Liver (tissue), 3 donors: ENCODE measurements at regions not wholly inside any gene's neighbourhood (a gene's known extent, or its start where the extent isn't known, plus 50 kb on each side); places are given as distances from the start of the nearest gene placed in this dataset.

Experiments
- EGR1 ChIP-seq, 2 donors: IDR thresholded peaks; 2 replicates each; pipeline ENCODE4 v1.6.1; 2016 to 2018; ENCODE audit warnings: antibody characterized with exemption in 2 of 2, low read depth in 2 of 2
- GABPA ChIP-seq, 2 donors: IDR thresholded peaks in 1 of 2; conservative IDR thresholded peaks in 1 of 2; 2 replicates each; pipeline ENCODE4 v1.6.1; 2016; ENCODE audit warnings: antibody characterized with exemption in 2 of 2, mild to moderate bottlenecking in 1 of 2, moderate library complexity in 1 of 2
- MAX ChIP-seq: IDR thresholded peaks from 2 replicates; pipeline ENCODE4 v1.6.1; 2016; ENCODE audit warnings: antibody characterized with exemption
- NR2F2 ChIP-seq: IDR thresholded peaks from 2 replicates; pipeline ENCODE4 v1.6.1; 2016; ENCODE audit warnings: antibody characterized with exemption
- RAD21 ChIP-seq, 2 donors: IDR thresholded peaks; 2 replicates each; pipeline ENCODE4 v1.6.1; 2016; ENCODE audit warnings: antibody characterized with exemption in 2 of 2, mild to moderate bottlenecking in 2 of 2
- SP1 ChIP-seq: IDR thresholded peaks from 2 replicates; pipeline ENCODE4 v1.6.1; 2018; ENCODE audit warnings: antibody characterized with exemption, mild to moderate bottlenecking
- TAF1 ChIP-seq: conservative IDR thresholded peaks from 2 replicates; pipeline ENCODE4 v1.6.1; 2016; ENCODE audit warnings: antibody characterized with exemption, mild to moderate bottlenecking
- YY1 ChIP-seq: IDR thresholded peaks from 2 replicates; pipeline ENCODE4 v1.6.1; 2016; ENCODE audit warnings: antibody characterized with exemption, mild to moderate bottlenecking
- TF ChIP-seq, protein P1 (sequence below): fragments of 150-350 bp; IDR thresholded peaks from 2 replicates; pipeline ENCODE4 v1.5.1; 2017; ENCODE audit warnings: improper control_type of control experiment, low read depth, low read length; ENCODE audit not compliant: missing input control
- TF ChIP-seq, protein P2 (sequence below): IDR thresholded peaks from 2 replicates; pipeline ENCODE4 v1.6.1; 2016; ENCODE audit warnings: antibody characterized with exemption, mild to moderate bottlenecking
- TF ChIP-seq, protein P3 (sequence below): IDR thresholded peaks from 2 replicates; pipeline ENCODE4 v1.6.1; 2016; ENCODE audit warnings: antibody characterized with exemption
- donor health status: healthy.
- donor health status: healthy.

DNA sequence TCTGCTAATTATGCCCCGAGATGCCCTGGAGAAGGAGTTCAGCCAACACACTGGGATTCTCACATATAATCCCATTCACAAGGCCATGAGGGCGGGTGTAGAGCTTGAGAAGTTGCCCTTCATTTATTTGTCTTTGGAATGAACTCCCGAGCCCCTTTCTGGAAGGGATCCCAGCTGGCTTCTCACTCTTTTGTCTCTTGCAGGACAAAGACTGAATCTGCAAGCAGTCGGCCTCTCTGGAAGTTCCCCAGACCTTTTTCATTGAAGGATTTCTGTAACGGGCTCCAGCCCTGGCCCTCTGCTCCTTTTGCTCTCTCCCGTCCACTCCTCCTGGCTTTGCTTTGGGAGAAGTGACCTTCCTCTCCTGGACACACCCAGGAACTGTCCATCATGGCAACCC is 163.3 kb upstream of the SFSWAP start:
- TF ChIP-seq, protein P1, sequence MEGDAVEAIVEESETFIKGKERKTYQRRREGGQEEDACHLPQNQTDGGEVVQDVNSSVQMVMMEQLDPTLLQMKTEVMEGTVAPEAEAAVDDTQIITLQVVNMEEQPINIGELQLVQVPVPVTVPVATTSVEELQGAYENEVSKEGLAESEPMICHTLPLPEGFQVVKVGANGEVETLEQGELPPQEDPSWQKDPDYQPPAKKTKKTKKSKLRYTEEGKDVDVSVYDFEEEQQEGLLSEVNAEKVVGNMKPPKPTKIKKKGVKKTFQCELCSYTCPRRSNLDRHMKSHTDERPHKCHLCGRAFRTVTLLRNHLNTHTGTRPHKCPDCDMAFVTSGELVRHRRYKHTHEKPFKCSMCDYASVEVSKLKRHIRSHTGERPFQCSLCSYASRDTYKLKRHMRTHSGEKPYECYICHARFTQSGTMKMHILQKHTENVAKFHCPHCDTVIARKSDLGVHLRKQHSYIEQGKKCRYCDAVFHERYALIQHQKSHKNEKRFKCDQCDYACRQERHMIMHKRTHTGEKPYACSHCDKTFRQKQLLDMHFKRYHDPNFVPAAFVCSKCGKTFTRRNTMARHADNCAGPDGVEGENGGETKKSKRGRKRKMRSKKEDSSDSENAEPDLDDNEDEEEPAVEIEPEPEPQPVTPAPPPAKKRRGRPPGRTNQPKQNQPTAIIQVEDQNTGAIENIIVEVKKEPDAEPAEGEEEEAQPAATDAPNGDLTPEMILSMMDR, result no peak
- TF ChIP-seq TAF1 (no peak), RAD21 (IDR thresholded peaks at IDR 0.05) (no peak), GABPA (IDR thresholded peaks at IDR 0.05 in 1 of 2, conservative IDR thresholded peaks at IDR 0.05 in 1 of 2) (no peak), EGR1 (IDR thresholded peaks at IDR 0.05; ENCODE audit: low read depth in 2 of 2) (no peak), MAX (no peak), YY1 (no peak), NR2F2 (no peak), SP1 (no peak)
- TF ChIP-seq, protein P2, sequence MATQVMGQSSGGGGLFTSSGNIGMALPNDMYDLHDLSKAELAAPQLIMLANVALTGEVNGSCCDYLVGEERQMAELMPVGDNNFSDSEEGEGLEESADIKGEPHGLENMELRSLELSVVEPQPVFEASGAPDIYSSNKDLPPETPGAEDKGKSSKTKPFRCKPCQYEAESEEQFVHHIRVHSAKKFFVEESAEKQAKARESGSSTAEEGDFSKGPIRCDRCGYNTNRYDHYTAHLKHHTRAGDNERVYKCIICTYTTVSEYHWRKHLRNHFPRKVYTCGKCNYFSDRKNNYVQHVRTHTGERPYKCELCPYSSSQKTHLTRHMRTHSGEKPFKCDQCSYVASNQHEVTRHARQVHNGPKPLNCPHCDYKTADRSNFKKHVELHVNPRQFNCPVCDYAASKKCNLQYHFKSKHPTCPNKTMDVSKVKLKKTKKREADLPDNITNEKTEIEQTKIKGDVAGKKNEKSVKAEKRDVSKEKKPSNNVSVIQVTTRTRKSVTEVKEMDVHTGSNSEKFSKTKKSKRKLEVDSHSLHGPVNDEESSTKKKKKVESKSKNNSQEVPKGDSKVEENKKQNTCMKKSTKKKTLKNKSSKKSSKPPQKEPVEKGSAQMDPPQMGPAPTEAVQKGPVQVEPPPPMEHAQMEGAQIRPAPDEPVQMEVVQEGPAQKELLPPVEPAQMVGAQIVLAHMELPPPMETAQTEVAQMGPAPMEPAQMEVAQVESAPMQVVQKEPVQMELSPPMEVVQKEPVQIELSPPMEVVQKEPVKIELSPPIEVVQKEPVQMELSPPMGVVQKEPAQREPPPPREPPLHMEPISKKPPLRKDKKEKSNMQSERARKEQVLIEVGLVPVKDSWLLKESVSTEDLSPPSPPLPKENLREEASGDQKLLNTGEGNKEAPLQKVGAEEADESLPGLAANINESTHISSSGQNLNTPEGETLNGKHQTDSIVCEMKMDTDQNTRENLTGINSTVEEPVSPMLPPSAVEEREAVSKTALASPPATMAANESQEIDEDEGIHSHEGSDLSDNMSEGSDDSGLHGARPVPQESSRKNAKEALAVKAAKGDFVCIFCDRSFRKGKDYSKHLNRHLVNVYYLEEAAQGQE, result no peak
- TF ChIP-seq, protein P3, sequence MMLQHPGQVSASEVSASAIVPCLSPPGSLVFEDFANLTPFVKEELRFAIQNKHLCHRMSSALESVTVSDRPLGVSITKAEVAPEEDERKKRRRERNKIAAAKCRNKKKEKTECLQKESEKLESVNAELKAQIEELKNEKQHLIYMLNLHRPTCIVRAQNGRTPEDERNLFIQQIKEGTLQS, result no peak
